ENCODE measurements at regions not wholly inside any gene's neighbourhood (a gene's known extent, or its start where the extent isn't known, plus 50 kb on each side); places are given as distances from the start of the nearest gene placed in this dataset.

GRCh38 chr2:215883799-215884198 is 129.6 kb downstream of the MREG start:
- intact Hi-C loops (cut with micrococcal nuclease), result no loop called here
- no peak for DNase-seq
- Histone ChIP-seq H3K9me3 (replicated peaks) (peaks cover 6% of the 10 kb centered on the region), H3K27me3 (ENCODE audit: low read depth) (no peaks in the 10 kb centered on the region), H3K4me1 (peaks cover 8% of the 10 kb centered on the region), H3K4me3 (no peak overlapping the region), H3K27ac (replicated peaks) (no peak overlapping the region), H3K36me3 (no peaks in the 10 kb centered on the region)
- TF ChIP-seq, protein P1, sequence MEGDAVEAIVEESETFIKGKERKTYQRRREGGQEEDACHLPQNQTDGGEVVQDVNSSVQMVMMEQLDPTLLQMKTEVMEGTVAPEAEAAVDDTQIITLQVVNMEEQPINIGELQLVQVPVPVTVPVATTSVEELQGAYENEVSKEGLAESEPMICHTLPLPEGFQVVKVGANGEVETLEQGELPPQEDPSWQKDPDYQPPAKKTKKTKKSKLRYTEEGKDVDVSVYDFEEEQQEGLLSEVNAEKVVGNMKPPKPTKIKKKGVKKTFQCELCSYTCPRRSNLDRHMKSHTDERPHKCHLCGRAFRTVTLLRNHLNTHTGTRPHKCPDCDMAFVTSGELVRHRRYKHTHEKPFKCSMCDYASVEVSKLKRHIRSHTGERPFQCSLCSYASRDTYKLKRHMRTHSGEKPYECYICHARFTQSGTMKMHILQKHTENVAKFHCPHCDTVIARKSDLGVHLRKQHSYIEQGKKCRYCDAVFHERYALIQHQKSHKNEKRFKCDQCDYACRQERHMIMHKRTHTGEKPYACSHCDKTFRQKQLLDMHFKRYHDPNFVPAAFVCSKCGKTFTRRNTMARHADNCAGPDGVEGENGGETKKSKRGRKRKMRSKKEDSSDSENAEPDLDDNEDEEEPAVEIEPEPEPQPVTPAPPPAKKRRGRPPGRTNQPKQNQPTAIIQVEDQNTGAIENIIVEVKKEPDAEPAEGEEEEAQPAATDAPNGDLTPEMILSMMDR (IDR thresholded peaks at IDR 0.05; ENCODE audit: borderline replicate concordance), result no peak

DNA sequence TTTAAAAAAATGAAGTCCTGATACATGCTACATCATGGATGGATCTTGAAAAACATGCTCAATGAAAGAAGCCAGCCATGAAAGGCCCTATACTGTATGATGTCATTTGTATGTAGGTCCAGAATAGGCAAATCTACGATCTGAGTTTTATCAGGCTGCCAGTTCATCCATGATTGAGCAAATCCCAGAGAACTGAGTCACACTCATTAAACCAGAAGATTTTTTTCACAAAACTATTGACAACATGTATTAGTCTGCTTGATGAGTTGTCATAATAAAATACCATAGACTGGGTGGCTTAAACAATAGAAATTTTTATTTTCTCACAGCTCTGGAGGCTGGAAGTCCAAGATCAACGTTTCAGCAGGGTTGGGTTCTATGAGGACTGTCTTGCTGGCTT is 130.7 kb downstream of the MREG start:
- Histone ChIP-seq H3K27me3 (ENCODE audit: low read depth) (no peaks in the 10 kb centered on the region), H3K4me1 (peaks cover 8% of the 10 kb centered on the region)

GRCh38 chr2:215881582-215881981 is 131.8 kb downstream of the MREG start:
- TF ChIP-seq, protein P1 (IDR thresholded peaks at IDR 0.05; ENCODE audit: borderline replicate concordance), result no peak
- H3K9me3 ChIP-seq (replicated peaks), result peaks cover 22% of the 10 kb centered on the region
- intact Hi-C loops (cut with micrococcal nuclease), result no loop called here
- DNase-seq, result no peak
- H3K4me1 ChIP-seq, result peaks cover 8% of the 10 kb centered on the region
- H3K4me3 ChIP-seq, result no peak overlapping the region
- H3K36me3 ChIP-seq, result no peaks in the 10 kb centered on the region
- H3K27ac ChIP-seq (replicated peaks), result no peak overlapping the region
- no peaks in the 10 kb centered on the region for H3K27me3 ChIP-seq (ENCODE audit: low read depth)

More for the DNA sequence above, 130.7 kb downstream of the MREG start:
- TF ChIP-seq, protein P1 (IDR thresholded peaks at IDR 0.05; ENCODE audit: borderline replicate concordance), result no peak
- Histone ChIP-seq H3K36me3 (no peaks in the 10 kb centered on the region), H3K4me3 (no peak overlapping the region), H3K27ac (replicated peaks) (no peak overlapping the region), H3K9me3 (replicated peaks) (peaks cover 11% of the 10 kb centered on the region)
- intact Hi-C loops (cut with micrococcal nuclease), result no loop called here
- DNase-seq, result no peak

DNA sequence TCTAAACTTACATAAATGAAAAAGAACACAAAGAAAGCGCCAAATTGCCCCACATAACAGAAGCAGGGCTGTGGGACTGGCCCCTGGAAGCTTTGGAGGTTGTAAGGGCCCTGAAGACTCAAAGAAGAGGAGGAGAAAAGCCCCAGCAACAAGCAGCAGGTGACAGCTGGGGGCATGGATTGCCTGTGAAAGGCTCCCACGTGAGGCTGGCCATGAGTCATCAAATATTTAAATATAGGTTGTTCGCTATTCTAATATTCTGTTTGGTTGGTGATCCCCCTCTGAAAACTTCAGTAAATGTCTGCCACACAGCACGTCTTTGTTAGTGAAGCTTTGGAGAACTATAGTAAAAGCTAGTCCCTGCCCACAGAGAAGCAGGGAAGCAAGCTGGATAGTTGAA is 132.4 kb downstream of the MREG start:
- no peaks in the 10 kb centered on the region for H3K27me3 ChIP-seq (ENCODE audit: low read depth)
- no peaks in the 10 kb centered on the region for H3K36me3 ChIP-seq
- TF ChIP-seq, protein P1 (IDR thresholded peaks at IDR 0.05; ENCODE audit: borderline replicate concordance), result no peak
- DNase-seq, result no peak
- no peak overlapping the region for H3K27ac ChIP-seq (replicated peaks)
- H3K9me3 ChIP-seq (replicated peaks), result peaks cover 22% of the 10 kb centered on the region
- intact Hi-C loops (cut with micrococcal nuclease), result no loop called here
- peaks cover 8% of the 10 kb centered on the region for H3K4me1 ChIP-seq
- H3K4me3 ChIP-seq, result no peak overlapping the region

DNA sequence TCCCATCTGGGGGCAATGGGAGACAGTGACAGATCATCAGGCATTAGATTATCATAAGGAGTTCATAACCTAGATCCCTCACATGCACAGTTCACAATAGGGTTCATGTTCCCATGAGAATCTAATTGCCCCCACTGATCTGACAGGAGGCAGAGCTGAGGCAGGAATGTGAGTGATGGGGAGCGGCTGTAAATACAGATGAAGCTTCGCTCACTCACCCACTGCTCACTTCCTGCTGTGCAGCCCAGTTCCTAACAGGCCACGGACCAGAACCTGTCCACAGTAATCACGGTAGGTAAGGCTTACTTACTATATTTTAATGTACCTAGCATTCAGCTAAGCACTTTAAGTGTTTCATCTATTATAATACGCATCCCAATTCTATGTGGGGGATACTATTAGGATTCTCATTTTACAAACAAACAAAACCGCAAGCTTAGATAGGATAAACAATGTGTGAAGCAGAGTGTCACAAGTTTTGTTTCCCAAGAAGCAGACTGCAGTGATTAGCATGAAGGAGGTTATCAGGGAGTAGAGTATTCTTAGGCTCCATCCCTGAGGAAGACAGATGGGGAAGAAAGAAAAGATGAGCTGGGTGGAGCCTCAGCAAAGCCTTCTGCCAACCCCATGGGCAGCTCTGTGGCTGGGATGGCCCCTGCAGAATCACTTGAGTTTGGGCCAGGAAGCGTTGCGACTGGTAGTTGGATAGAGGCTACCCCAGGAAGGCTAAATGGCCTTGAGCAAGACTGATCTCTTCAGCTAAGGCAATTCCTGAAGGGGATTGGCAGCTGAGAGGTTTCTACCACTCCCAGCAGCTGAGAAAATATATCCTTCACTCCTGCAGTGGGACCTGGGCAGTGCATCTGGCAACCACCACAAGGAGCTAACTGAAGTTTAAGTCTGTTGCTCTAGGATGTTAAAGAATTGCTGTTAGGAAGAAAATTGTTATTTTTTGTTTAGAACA is 133.1 kb downstream of the MREG start:
- Histone ChIP-seq H3K9me3 (replicated peaks) (peaks cover 22% of the 10 kb centered on the region), H3K4me3 (no peak overlapping the region), H3K36me3 (no peaks in the 10 kb centered on the region), H3K4me1 (peaks cover 5% of the 10 kb centered on the region), H3K27me3 (ENCODE audit: low read depth) (no peaks in the 10 kb centered on the region), H3K27ac (replicated peaks) (no peak overlapping the region)
- DNase-seq, result no peak
- intact Hi-C loops (cut with micrococcal nuclease), result no loop called here
- TF ChIP-seq, protein P1 (IDR thresholded peaks at IDR 0.05; ENCODE audit: borderline replicate concordance), result no peak
